Adipocyte (in vitro differentiated cells): ENCODE measurements at regions not wholly inside any gene's neighbourhood (a gene's known extent, or its start where the extent isn't known, plus 50 kb on each side); places are given as distances from the start of the nearest gene placed in this dataset.

Experiments used
- DNase-seq: peaks from one replicate; pipeline ENCODE4 v3.0.0-alpha.2; 2015; ENCODE audit warnings: low read depth
- H3K27me3 ChIP-seq: replicated peaks from 2 replicates; pipeline ENCODE4 v1.7.0; 2013; ENCODE audit warnings: mild to moderate bottlenecking, low read length, moderate library complexity; ENCODE audit not compliant: control insufficient read depth, insufficient read depth
- H3K36me3 ChIP-seq: 2 replicates; pipeline ENCODE4 v1.7.0; 2013; ENCODE audit warnings: low read length, mild to moderate bottlenecking, moderate library complexity; ENCODE audit not compliant: control insufficient read depth, insufficient read depth, severe bottlenecking
- H3K4me1 ChIP-seq: 2 replicates; pipeline ENCODE4 v1.7.0; 2013; ENCODE audit warnings: mild to moderate bottlenecking, low read length, moderate library complexity; ENCODE audit not compliant: control insufficient read depth, insufficient read depth
- H3K4me3 ChIP-seq: 2 replicates; pipeline ENCODE4 v1.7.0; 2013; ENCODE audit warnings: mild to moderate bottlenecking, low read length, moderate library complexity
- H3K9ac ChIP-seq: 2 replicates; pipeline ENCODE4 v1.7.0; 2013; ENCODE audit warnings: mild to moderate bottlenecking, low read length, moderate library complexity
- H3K9me3 ChIP-seq: 2 replicates; pipeline ENCODE4 v1.7.0; 2013; ENCODE audit warnings: mild to moderate bottlenecking, low read length, moderate library complexity; ENCODE audit not compliant: control insufficient read depth

- Histone ChIP-seq H3K9ac (no peak overlapping the region), H3K4me3 (no peak overlapping the region), H3K36me3 (no peaks in the 10 kb centered on the region), H3K27me3 (no peaks in the 10 kb centered on the region), H3K4me1 (no peaks in the 10 kb centered on the region), H3K9me3 (no peaks in the 10 kb centered on the region)
- no peak for DNase-seq
These were observed 496.9 kb upstream of the SUCLG2 start for GRCh38 chr3:68151359-68151758.

- Histone ChIP-seq H3K4me1 (no peaks in the 10 kb centered on the region), H3K36me3 (no peaks in the 10 kb centered on the region), H3K4me3 (no peak overlapping the region), H3K9me3 (no peaks in the 10 kb centered on the region), H3K27me3 (no peaks in the 10 kb centered on the region), H3K9ac (no peak overlapping the region)
- no peak for DNase-seq
These were observed 494.0 kb upstream of the SUCLG2 start for GRCh38 chr3:68148447-68148846.

DNA sequence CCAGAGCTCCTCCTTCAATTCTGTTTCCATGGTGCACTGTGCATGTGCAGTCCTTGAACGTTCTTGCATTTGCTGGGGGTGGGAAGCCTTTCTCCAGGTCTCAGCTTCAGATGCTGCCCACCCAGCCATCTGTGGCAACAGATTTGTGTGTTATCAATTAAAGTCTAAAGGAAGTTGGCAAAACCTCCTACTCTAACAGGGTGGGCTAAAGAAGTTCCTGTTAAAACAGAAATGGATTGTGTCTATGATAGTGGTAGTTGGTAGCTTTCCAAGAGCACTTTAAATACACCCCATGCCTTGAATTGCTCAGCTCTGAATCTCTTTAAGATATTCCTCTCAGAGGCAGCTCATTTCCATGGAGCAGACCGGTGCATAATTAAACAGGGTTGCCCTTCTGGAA, 488.0 kb upstream of the SUCLG2 start:
- H3K27me3 ChIP-seq, result no peaks in the 10 kb centered on the region
- H3K36me3 ChIP-seq, result no peaks in the 10 kb centered on the region
- H3K4me3 ChIP-seq, result no peak overlapping the region
- H3K9me3 ChIP-seq, result no peaks in the 10 kb centered on the region
- no peak for DNase-seq
- no peak overlapping the region for H3K9ac ChIP-seq
- no peaks in the 10 kb centered on the region for H3K4me1 ChIP-seq

- no peak for DNase-seq
- Histone ChIP-seq H3K36me3 (no peaks in the 10 kb centered on the region), H3K4me1 (no peaks in the 10 kb centered on the region), H3K27me3 (no peaks in the 10 kb centered on the region), H3K9me3 (no peaks in the 10 kb centered on the region), H3K9ac (no peak overlapping the region), H3K4me3 (no peak overlapping the region)
These were observed 485.5 kb upstream of the SUCLG2 start for GRCh38 chr3:68139897-68140296.

GRCh38 chr3:68136411-68136810, 482.0 kb upstream of the SUCLG2 start:
- H3K4me1 ChIP-seq, result no peaks in the 10 kb centered on the region
- DNase-seq, result no peak
- H3K4me3 ChIP-seq, result no peak overlapping the region
- no peaks in the 10 kb centered on the region for H3K27me3 ChIP-seq
- H3K9me3 ChIP-seq, result no peaks in the 10 kb centered on the region
- no peak overlapping the region for H3K9ac ChIP-seq
- H3K36me3 ChIP-seq, result no peaks in the 10 kb centered on the region

DNA sequence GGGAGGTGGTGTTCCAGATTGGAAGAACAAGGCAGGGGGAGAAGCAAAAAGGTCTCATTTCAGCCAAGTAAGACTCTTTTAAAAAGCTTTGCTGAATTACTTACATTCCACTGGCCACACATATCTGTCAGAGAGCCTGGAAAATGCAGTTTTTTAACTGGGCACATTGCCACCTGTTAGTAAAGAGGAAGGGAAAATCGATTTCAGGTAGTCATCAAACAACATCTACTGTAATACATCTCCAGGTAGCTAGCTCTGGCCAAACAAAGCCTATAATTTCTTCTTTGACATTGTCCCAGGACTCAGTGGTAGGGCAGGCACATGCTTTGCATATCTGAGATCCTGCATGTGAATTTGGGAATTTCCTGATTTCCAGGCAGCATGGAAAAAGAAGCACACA, 480.7 kb upstream of the SUCLG2 start:
- Histone ChIP-seq H3K4me1 (no peaks in the 10 kb centered on the region), H3K9ac (no peak overlapping the region), H3K4me3 (no peak overlapping the region), H3K9me3 (no peaks in the 10 kb centered on the region), H3K27me3 (no peaks in the 10 kb centered on the region), H3K36me3 (no peaks in the 10 kb centered on the region)
- DNase-seq, result no peak

GRCh38 chr3:68129065-68129464, 474.7 kb upstream of the SUCLG2 start:
- Histone ChIP-seq H3K27me3 (no peaks in the 10 kb centered on the region), H3K36me3 (no peaks in the 10 kb centered on the region), H3K9me3 (no peaks in the 10 kb centered on the region), H3K9ac (no peak overlapping the region), H3K4me1 (no peaks in the 10 kb centered on the region), H3K4me3 (no peak overlapping the region)
- no peak for DNase-seq

GRCh38 chr3:68123231-68123630, 468.8 kb upstream of the SUCLG2 start:
- no peak overlapping the region for H3K4me3 ChIP-seq
- no peaks in the 10 kb centered on the region for H3K36me3 ChIP-seq
- DNase-seq, result no peak
- no peak overlapping the region for H3K9ac ChIP-seq
- no peaks in the 10 kb centered on the region for H3K27me3 ChIP-seq
- peaks cover 1% of the 10 kb centered on the region for H3K9me3 ChIP-seq
- H3K4me1 ChIP-seq, result no peaks in the 10 kb centered on the region

GRCh38 chr3:68121287-68121686, 466.9 kb upstream of the SUCLG2 start:
- H3K9me3 ChIP-seq, result peaks cover 3% of the 10 kb centered on the region
- DNase-seq, result no peak
- no peaks in the 10 kb centered on the region for H3K4me1 ChIP-seq
- no peak overlapping the region for H3K4me3 ChIP-seq
- no peaks in the 10 kb centered on the region for H3K27me3 ChIP-seq
- no peaks in the 10 kb centered on the region for H3K36me3 ChIP-seq
- H3K9ac ChIP-seq, result no peak overlapping the region

DNA sequence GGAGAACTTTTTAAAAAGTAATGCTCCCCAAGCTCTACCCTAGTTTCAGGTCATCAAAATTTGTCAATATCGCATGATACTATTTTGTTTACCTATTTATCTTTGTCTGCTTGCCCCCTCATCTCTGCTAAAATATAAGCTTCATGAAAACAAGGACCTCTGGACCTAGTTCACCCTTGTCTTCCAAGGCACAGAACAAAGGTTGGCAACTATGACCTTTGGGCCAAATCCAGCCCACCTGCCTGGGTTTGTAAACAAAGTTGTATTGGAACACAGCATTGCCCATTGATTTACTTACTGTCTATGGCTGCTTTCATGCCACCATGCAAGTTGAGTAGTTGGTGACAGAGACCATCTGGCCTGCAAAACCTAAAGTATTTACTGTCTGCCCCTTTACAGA, 462.2 kb upstream of the SUCLG2 start:
- Histone ChIP-seq H3K27me3 (no peaks in the 10 kb centered on the region), H3K9ac (no peak overlapping the region), H3K9me3 (peaks cover 3% of the 10 kb centered on the region), H3K36me3 (no peaks in the 10 kb centered on the region), H3K4me1 (no peaks in the 10 kb centered on the region), H3K4me3 (no peak overlapping the region)
- DNase-seq, result no peak

DNA sequence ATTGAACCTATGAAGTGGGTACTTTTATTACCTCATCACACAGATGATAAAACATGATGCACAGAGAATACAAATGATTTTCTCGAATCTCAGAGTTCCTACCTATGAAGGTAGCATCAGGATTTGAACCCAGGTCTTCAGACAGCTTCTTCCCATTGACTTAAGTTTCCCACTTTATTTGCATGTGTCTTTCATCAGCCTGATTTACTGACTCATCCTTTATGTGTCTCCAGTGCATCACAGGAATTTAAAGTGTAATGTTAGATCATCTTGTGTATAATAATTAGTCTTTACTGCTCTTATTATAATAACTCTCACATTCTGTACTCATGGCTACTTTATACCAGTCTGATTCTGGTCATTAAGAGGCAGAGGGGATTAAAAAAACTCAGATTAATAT, 449.4 kb upstream of the SUCLG2 start:
- DNase-seq, result no peak
- no peaks in the 10 kb centered on the region for H3K9me3 ChIP-seq
- no peaks in the 10 kb centered on the region for H3K27me3 ChIP-seq
- no peaks in the 10 kb centered on the region for H3K4me1 ChIP-seq
- H3K9ac ChIP-seq, result no peak overlapping the region
- no peak overlapping the region for H3K4me3 ChIP-seq
- no peaks in the 10 kb centered on the region for H3K36me3 ChIP-seq

DNA sequence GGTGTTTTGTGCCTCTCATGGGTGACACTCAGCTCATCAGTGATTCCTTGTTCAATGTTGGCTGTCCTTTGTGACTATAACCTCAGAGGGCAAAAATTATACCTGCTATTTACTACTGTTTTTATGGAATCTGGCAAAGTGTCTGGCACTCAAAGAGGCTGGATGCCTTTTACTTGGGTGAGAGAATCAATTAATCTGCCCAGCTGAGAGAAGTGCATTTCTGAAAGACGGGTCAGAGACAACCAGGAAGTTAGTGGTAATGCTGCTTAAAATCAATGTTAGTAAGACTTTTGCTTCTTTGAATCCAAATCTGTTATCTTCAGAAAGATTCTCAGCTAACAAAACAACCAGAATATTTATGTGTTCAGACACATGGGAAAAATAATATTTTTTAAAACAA, 436.2 kb upstream of the SUCLG2 start:
- H3K9me3 ChIP-seq, result no peaks in the 10 kb centered on the region
- DNase-seq, result no peak
- no peaks in the 10 kb centered on the region for H3K27me3 ChIP-seq
- H3K36me3 ChIP-seq, result no peaks in the 10 kb centered on the region
- H3K9ac ChIP-seq, result no peak overlapping the region
- H3K4me1 ChIP-seq, result no peaks in the 10 kb centered on the region
- H3K4me3 ChIP-seq, result no peak overlapping the region
